ENCODE measurements at regions not wholly inside any gene's neighbourhood (a gene's known extent, or its start where the extent isn't known, plus 50 kb on each side); places are given as distances from the start of the nearest gene placed in this dataset.

DNA sequence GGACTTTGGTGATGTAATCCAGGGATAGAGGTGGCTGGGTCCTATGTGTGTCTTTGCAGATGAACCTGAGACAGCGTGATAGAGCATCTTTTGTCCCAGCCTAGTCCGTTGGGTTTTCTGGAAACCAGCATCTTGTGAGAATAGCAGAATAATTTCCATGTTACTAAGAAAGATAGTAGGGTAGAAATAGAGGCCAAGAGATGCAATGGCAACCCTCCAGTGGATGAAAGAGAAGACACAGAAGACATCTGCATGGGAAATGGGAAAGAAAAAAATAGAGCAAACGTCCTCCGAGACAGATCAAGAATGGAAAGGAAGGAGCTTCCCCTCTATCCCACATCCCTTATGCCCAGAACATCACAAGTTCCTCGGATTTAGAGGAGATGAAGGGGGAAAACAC is 409.3 kb upstream of the TMEM132C start:
- intact Hi-C loops (cut with DNase I; ENCODE audit: low total_unique reads) (no loop called here), in situ Hi-C loops (cut with MboI; ENCODE audit: low sequenced_read_pairs in 4 of 4) (no loop called here)

DNA sequence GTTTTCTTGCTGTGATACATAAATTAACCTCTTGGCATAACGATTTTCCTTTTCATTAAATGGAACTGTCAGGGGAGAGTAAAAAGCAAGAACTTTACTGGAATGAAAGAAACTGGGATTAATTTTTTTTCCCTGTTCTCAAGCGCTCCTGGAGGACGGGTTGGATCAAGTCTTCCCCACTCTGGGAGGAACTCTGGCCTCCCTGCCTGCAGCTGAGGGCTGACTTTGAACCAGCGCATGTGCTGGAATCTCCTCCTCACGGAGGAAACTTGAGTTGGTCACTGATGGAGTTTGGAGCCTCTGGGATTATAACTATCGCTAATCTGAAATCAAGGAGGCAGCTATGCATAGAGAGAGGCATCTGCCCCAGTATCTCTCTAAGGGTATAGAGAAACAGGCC is 406.4 kb upstream of the TMEM132C start:
- intact Hi-C loops (cut with DNase I; ENCODE audit: low total_unique reads) = no loop called here
- DNase-seq (no peak), ATAC-seq (no peak)
- TF ChIP-seq, protein P1, sequence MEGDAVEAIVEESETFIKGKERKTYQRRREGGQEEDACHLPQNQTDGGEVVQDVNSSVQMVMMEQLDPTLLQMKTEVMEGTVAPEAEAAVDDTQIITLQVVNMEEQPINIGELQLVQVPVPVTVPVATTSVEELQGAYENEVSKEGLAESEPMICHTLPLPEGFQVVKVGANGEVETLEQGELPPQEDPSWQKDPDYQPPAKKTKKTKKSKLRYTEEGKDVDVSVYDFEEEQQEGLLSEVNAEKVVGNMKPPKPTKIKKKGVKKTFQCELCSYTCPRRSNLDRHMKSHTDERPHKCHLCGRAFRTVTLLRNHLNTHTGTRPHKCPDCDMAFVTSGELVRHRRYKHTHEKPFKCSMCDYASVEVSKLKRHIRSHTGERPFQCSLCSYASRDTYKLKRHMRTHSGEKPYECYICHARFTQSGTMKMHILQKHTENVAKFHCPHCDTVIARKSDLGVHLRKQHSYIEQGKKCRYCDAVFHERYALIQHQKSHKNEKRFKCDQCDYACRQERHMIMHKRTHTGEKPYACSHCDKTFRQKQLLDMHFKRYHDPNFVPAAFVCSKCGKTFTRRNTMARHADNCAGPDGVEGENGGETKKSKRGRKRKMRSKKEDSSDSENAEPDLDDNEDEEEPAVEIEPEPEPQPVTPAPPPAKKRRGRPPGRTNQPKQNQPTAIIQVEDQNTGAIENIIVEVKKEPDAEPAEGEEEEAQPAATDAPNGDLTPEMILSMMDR (IDR thresholded peaks at IDR 0.05 in 4 of 5, conservative IDR thresholded peaks at IDR 0.05 in 1 of 5) = no peak
- no peak for TF ChIP-seq POLR2A (IDR thresholded peaks at IDR 0.05)
- Histone ChIP-seq H3K9me3 (no peaks in the 10 kb centered on the region), H3K36me3 (no peaks in the 10 kb centered on the region), H3K4me3 (no peak overlapping the region), H3K27me3 (no peaks in the 10 kb centered on the region), H3K4me1 (no peaks in the 10 kb centered on the region), H3K27ac (no peak overlapping the region)
- in situ Hi-C loops (cut with MboI; ENCODE audit: low sequenced_read_pairs in 4 of 4) = no loop called here

More for the DNA sequence above, 409.3 kb upstream of the TMEM132C start:
- no peak for TF ChIP-seq POLR2A (IDR thresholded peaks at IDR 0.05)
- TF ChIP-seq, protein P1 (IDR thresholded peaks at IDR 0.05 in 4 of 5, conservative IDR thresholded peaks at IDR 0.05 in 1 of 5) = no peak
- Histone ChIP-seq H3K27ac (no peak overlapping the region), H3K4me3 (no peak overlapping the region), H3K27me3 (no peaks in the 10 kb centered on the region), H3K9me3 (no peaks in the 10 kb centered on the region), H3K36me3 (no peaks in the 10 kb centered on the region), H3K4me1 (no peaks in the 10 kb centered on the region)
- ATAC-seq (no peak), DNase-seq (no peak)

DNA sequence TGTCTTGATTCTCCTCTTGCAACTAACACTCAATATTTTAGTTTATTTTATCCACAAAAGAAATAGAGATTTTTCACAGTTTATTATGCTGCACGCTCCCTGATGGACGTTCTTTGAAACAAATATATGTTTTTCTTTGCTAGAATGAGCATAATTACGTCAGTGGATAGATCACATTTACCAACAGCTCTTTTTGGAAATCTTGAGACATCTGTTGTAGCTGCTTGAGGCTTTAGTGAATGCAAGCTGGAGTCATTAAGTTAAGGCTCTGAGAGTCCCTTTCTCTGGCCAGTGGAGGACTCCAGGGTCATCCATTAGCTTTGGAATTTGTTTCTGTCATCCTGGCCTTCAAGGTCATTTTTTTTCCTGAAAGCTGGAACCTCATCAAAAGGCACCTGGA is 405.6 kb upstream of the TMEM132C start:
- H3K4me1 ChIP-seq = no peaks in the 10 kb centered on the region
- no peaks in the 10 kb centered on the region for H3K9me3 ChIP-seq
- H3K36me3 ChIP-seq = no peaks in the 10 kb centered on the region
- intact Hi-C loops (cut with DNase I; ENCODE audit: low total_unique reads) = no loop called here
- ATAC-seq (no peak), DNase-seq (no peak)
- H3K27ac ChIP-seq = no peak overlapping the region
- TF ChIP-seq POLR2A (IDR thresholded peaks at IDR 0.05) = no peak
- TF ChIP-seq, protein P1 (IDR thresholded peaks at IDR 0.05 in 4 of 5, conservative IDR thresholded peaks at IDR 0.05 in 1 of 5) = no peak
- no peak overlapping the region for H3K4me3 ChIP-seq
- no peaks in the 10 kb centered on the region for H3K27me3 ChIP-seq
- in situ Hi-C loops (cut with MboI; ENCODE audit: low sequenced_read_pairs in 4 of 4) = no loop called here

DNA sequence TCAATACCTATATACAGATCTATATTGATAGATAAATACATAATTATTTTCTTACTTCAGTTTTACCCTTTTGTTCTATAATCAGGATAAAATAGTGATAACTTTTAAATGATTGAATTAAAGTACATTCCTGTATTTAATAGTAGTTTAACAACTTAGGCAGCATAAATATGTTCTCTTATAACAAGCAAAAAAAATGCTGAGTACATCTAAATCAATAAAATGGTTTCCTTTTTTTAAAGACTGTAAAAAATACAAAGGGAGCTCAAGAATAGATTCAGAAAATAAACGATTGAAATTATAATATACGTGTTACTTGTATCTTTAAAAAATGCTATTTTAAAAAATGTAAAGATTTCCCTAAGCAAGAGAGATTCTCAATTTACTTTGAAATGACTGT is 393.7 kb upstream of the TMEM132C start:
- H3K4me1 ChIP-seq = no peaks in the 10 kb centered on the region
- H3K9me3 ChIP-seq = no peaks in the 10 kb centered on the region
- no peaks in the 10 kb centered on the region for H3K36me3 ChIP-seq
- TF ChIP-seq POLR2A (IDR thresholded peaks at IDR 0.05) = no peak
- TF ChIP-seq, protein P1 (IDR thresholded peaks at IDR 0.05 in 4 of 5, conservative IDR thresholded peaks at IDR 0.05 in 1 of 5) = no peak
- in situ Hi-C loops (cut with MboI; ENCODE audit: low sequenced_read_pairs in 4 of 4) (no loop called here), intact Hi-C loops (cut with DNase I; ENCODE audit: low total_unique reads) (no loop called here)
- ATAC-seq = no peak
- DNase-seq = no peak
- H3K4me3 ChIP-seq = no peak overlapping the region
- no peaks in the 10 kb centered on the region for H3K27me3 ChIP-seq
- no peak overlapping the region for H3K27ac ChIP-seq

DNA sequence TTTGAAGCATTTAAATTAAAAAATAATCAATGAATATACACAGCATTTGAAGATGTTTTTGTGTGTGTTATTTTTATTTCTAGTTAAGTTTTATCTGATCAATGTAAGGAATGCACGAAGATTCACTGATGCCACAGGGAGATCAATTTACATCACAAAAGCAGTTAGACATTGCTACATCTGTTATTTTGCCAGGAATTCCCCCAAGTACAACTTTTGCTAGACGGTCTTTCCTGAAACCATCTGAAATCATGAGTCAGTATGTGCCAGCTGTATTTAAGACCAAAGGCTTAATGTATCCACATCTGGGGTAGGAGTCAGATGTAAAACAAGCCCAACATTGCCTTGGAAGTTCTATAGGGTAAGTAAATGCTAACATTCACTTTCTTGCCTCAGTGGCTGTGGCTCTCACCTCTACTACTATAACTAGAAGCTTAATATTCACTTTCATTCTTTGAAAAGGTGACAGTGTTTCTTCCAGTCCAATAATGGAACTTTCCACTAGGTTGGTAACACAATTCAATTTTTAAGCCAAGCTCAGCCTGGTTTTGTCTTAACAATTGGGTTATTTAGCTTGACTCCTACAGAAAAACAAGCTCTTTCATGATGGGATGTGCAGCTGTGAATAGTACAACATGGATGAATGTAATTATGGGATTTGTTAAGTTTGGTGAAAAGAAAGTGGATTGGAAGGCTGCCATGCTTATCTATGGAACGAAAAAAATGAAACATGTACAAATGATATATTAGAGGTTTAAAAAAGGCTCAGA is 385.4 kb upstream of the TMEM132C start:
- Histone ChIP-seq H3K4me3 (no peak overlapping the region), H3K9me3 (no peaks in the 10 kb centered on the region), H3K4me1 (no peaks in the 10 kb centered on the region), H3K36me3 (no peaks in the 10 kb centered on the region), H3K27ac (no peak overlapping the region), H3K27me3 (no peaks in the 10 kb centered on the region)
- in situ Hi-C loops (cut with MboI; ENCODE audit: low sequenced_read_pairs in 4 of 4) (no loop called here), intact Hi-C loops (cut with DNase I; ENCODE audit: low total_unique reads) (no loop called here)
- DNase-seq (no peak), ATAC-seq (no peak)
- TF ChIP-seq, protein P1 (IDR thresholded peaks at IDR 0.05 in 4 of 5, conservative IDR thresholded peaks at IDR 0.05 in 1 of 5) = no peak
- no peak for TF ChIP-seq POLR2A (IDR thresholded peaks at IDR 0.05)

All from gastrocnemius medialis (tissue), 4 donors.